ENCODE measurements at regions not wholly inside any gene's neighbourhood (a gene's known extent, or its start where the extent isn't known, plus 50 kb on each side); places are given as distances from the start of the nearest gene placed in this dataset.

DNA sequence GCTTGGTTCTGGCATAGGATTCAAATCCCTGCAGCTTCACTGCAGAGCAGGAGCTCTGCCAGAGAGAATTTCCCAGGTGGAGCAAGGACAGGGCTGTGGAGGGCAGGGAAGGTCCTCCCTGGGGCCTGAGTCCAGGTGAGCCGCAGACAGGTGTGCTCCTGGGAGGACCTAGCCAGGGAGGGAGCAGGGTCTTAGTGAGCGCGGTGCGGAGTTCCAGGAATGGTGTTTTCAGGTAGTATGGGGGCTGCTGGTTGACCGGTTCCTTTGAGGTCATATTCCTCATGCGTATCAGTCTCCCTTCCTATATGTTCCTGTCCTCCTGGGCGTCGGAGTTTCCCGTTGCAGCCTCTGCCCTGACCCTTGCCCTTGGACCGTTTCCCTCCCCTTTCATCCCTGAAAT, 813.3 kb downstream of the KCNJ18 start:
- TF ChIP-seq, protein P1, sequence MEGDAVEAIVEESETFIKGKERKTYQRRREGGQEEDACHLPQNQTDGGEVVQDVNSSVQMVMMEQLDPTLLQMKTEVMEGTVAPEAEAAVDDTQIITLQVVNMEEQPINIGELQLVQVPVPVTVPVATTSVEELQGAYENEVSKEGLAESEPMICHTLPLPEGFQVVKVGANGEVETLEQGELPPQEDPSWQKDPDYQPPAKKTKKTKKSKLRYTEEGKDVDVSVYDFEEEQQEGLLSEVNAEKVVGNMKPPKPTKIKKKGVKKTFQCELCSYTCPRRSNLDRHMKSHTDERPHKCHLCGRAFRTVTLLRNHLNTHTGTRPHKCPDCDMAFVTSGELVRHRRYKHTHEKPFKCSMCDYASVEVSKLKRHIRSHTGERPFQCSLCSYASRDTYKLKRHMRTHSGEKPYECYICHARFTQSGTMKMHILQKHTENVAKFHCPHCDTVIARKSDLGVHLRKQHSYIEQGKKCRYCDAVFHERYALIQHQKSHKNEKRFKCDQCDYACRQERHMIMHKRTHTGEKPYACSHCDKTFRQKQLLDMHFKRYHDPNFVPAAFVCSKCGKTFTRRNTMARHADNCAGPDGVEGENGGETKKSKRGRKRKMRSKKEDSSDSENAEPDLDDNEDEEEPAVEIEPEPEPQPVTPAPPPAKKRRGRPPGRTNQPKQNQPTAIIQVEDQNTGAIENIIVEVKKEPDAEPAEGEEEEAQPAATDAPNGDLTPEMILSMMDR (IDR thresholded peaks at IDR 0.05; ENCODE audit: low read depth, low read length): no peak
- no peak overlapping the region for H3K4me3 ChIP-seq (replicated peaks in 1 of 2; ENCODE audit: low read depth in 2 of 2, low read length in 2 of 2)
- no peak for DNase-seq (ENCODE audit: low read depth in 2 of 2)

DNA sequence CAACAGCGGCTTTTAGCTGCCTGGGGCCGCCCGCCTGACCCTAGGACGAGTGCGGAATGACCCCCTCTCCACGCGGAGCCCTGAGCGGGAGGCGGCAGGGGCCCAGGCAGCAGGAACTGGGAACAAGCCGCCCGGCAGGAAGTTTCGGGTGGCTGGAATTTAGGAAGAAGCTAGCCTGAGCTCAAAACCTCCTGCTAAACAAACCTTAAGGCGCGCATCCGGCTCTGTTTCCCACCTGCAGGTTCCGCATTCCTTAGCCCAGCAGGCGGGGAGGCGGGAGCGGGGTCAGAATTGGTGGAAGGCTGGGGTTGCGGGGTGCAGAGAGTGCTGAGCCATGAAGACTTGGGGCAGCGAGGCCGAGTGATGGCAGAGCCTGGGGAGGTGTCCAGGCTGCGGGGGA, 813.9 kb downstream of the KCNJ18 start:
- DNase-seq (ENCODE audit: low read depth in 2 of 2): no peak
- TF ChIP-seq, protein P1 (IDR thresholded peaks at IDR 0.05; ENCODE audit: low read depth, low read length): no peak
- H3K4me3 ChIP-seq (replicated peaks in 1 of 2; ENCODE audit: low read depth in 2 of 2, low read length in 2 of 2): no peak overlapping the region

DNA sequence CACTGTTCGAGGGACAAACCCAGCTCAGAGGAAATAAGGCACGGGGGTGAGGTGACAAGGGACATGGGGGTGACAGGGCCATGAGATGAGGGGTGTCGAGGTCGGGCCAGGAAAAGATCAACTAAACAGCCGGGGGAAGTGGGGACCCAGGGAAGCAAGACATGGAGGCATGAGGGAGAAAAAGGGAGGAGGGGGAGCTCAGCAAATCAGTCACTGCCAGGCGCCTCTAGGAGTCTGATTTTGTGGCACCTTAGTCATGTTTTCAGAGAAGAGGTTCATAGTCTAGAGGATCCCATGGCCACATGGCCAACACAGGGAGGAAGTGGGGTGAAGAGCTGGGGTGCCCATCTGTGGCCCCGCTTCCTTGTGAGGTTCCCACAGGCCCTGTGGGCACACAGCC, 814.5 kb downstream of the KCNJ18 start:
- no peak for DNase-seq (ENCODE audit: low read depth in 2 of 2)
- TF ChIP-seq, protein P1 (IDR thresholded peaks at IDR 0.05; ENCODE audit: low read depth, low read length): no peak
- H3K4me3 ChIP-seq (replicated peaks in 1 of 2; ENCODE audit: low read depth in 2 of 2, low read length in 2 of 2): no peak overlapping the region

DNA sequence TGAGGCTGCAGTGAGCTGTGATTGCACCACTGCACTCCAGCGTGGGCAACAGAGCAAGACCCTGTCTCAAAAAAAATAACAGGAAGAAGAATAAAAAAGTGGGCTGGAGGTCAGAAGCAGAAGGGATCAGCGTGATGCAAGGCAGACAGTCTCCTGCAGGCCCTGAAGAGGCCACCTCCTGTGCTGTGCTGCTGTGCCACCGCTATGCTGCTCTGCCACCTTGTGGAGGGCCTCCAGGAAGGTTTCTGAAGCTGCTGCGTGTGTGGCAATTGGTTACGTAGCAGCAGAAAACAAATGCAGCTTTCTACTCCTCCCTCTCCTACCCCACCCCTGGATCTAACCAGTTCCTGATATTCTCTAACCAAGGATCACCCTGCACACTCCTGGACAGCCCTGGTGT, 815.5 kb downstream of the KCNJ18 start:
- DNase-seq (ENCODE audit: low read depth in 2 of 2): peak in 1 of 2 donors; percentile 1
- no peak overlapping the region for H3K4me3 ChIP-seq (replicated peaks in 1 of 2; ENCODE audit: low read depth in 2 of 2, low read length in 2 of 2)
- TF ChIP-seq, protein P1 (IDR thresholded peaks at IDR 0.05; ENCODE audit: low read depth, low read length): no peak

DNA sequence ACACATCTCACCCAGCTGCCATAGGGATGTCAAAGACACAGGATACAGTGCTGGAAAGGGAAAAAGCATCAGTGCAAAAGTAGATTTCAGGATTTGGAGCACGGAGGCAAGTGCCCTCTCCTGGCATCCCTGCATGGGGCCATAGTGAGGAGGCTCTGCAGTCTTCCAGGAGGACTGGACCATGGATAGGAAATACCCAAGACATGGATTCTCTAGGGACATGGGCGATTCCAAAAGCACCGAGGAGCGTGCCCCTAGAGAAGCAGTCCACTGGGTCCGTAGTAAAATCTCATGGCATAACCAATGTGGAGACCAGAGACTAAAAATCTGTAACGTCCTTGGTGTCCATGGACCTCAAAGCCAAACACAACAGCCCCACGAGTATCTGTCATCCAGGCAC, 818.2 kb downstream of the KCNJ18 start:
- TF ChIP-seq, protein P1 (IDR thresholded peaks at IDR 0.05; ENCODE audit: low read depth, low read length): no peak
- H3K4me3 ChIP-seq (replicated peaks in 1 of 2; ENCODE audit: low read depth in 2 of 2, low read length in 2 of 2): no peak overlapping the region
- DNase-seq (ENCODE audit: low read depth in 2 of 2): no peak

DNA sequence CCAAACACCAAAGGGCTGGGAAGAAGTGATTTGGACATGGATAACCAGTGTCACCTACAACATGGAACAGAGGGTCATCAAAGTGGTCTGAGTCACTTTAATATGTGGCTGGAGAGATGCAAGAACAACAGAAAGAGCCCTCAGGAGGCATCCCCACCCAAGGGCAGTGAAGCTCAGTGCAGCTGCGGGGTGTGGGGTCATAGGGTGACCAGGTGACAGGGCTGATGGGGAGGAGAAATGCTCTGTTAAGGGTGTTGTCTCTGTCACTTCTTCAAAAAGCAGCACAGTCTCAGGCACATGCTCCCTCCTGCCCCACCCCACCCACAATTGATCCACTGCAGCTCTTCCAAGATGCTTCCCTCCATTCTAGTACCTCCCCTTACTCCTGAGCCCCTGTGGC, 819.1 kb downstream of the KCNJ18 start:
- no peak overlapping the region for H3K4me3 ChIP-seq (replicated peaks in 1 of 2; ENCODE audit: low read depth in 2 of 2, low read length in 2 of 2)
- no peak for DNase-seq (ENCODE audit: low read depth in 2 of 2)
- TF ChIP-seq, protein P1 (IDR thresholded peaks at IDR 0.05; ENCODE audit: low read depth, low read length): no peak

DNA sequence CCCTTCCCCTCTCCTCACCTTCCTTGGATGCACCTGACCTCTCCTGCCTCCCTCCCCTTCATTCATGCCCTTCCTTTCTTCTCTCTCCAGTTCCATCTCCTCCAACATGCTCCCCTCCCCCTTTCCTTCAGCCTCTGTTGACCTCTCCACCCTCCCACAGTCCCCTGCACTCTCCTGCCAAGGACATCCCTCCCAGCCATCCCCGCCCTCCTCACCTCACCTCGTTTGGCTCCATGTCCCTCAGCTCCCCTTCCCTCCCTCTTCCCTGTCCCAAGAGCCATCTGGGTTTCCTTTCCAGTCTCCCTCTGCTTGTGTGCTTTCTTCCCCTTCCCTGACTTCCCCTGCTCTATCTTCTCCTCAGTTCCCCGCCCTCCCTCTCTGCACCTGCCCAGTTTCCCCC, 819.7 kb downstream of the KCNJ18 start:
- no peak for DNase-seq (ENCODE audit: low read depth in 2 of 2)
- no peak overlapping the region for H3K4me3 ChIP-seq (replicated peaks in 1 of 2; ENCODE audit: low read depth in 2 of 2, low read length in 2 of 2)
- TF ChIP-seq, protein P1 (IDR thresholded peaks at IDR 0.05; ENCODE audit: low read depth, low read length): no peak
